Mucosa of descending colon (tissue), 3 donors: ENCODE measurements at regions not wholly inside any gene's neighbourhood (a gene's known extent, or its start where the extent isn't known, plus 50 kb on each side); places are given as distances from the start of the nearest gene placed in this dataset.

Source experiments
- ATAC-seq: fragments of 200-7000 bp; cut with Tn5 transposase; one replicate; pipeline ENCODE4 v1.9.1; 2020; ENCODE audit warnings: mild to moderate bottlenecking, moderate library complexity
- DNase-seq, 3 donors: peaks; one replicate each; pipeline ENCODE4 v3.0.0-alpha.2; 2020
- H3K36me3 ChIP-seq: fragments of 200-600 bp; one replicate; pipeline ENCODE4 v1.8.0; 2021; ENCODE audit warnings: low read depth, mild to moderate bottlenecking
- H3K4me1 ChIP-seq: fragments of 200-600 bp; one replicate; pipeline ENCODE4 v1.8.0; 2021; ENCODE audit warnings: low read depth, mild to moderate bottlenecking
- H3K4me3 ChIP-seq: fragments of 200-600 bp; one replicate; pipeline ENCODE4 v1.8.0; 2021; ENCODE audit warnings: mild to moderate bottlenecking
- H3K9me3 ChIP-seq: fragments of 200-600 bp; one replicate; pipeline ENCODE4 v1.8.0; 2021; ENCODE audit warnings: mild to moderate bottlenecking
- CTCF ChIP-seq: fragments of 200-600 bp; IDR thresholded peaks from one replicate; pipeline ENCODE4 v1.8.0; 2022; ENCODE audit warnings: antibody characterized with exemption, mild to moderate bottlenecking
- intact Hi-C, 2 donors: fragments of 100-400 bp; cut with DNase I in 1 of 2; cut with micrococcal nuclease in 1 of 2; formaldehyde crosslinking; loops; one replicate each; pipeline versions ENCODE4 v1.11.0 to v1.11.1; 2022; cut with DNase I, micrococcal nuclease
- donor health status: DM: no; HTN: no; CAD: no; lungs with moderate emphysema.
- donor health status: DM: no; HTN: no; CAD: no.
- donor health status: DM: no; HTN: yes; CAD: no.

DNA sequence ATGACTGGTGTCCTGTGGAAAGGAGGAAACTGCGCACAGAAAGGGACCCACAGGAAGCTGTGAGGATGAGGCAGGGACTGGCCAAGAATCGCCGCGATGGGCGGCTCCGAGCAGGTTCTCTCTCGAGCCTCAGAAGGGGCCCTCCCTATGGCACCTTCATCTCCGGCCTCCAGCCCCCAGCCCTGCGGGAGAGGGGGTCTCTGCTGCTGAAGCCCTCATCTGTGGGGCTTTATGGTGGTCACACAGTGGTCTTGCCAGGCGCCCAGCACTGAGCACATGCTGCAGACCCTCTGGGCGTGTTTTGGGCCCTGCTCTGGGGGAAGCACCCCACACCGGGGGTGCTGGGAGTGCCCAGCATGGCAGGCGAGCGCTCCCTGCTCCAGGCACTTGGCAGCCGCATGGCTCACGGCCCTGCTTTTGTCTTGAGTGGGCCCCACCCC lies 86.6 kb upstream of the ACTRT2 start:
- ATAC-seq = no peak
- DNase-seq = peak in 1 of 3 donors; percentile 33
- H3K4me3 ChIP-seq = no peak overlapping the region
- no peak for TF ChIP-seq CTCF
- H3K36me3 ChIP-seq = no peaks in the 10 kb centered on the region
- H3K9me3 ChIP-seq = no peaks in the 10 kb centered on the region
- H3K4me1 ChIP-seq = no peaks in the 10 kb centered on the region
- intact Hi-C loops = no loop called here

DNA sequence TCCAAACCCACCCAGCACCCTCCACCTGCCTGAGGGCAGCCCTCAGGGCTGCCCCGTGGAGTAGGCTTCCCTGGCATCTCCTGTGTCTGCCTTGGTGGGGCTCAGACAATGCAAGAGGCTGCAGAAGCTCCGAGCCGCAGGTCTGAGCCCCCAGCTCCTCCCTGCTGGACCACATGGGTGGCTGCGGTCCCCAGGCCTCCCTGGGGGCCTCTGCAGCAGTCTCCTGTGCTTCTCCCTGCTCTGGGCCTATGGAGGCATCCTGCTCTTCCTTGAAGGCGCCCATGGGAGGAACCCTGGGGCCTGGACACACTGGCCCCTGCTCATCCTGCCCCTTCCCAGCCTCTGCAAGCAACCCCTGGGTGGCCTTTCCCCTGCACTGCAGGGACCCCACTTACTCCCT lies 86.1 kb upstream of the ACTRT2 start:
- intact Hi-C loops = no loop called here
- DNase-seq (peak in 1 of 3 donors; percentile 13), ATAC-seq (no peak)
- no peaks in the 10 kb centered on the region for H3K4me1 ChIP-seq
- no peak for TF ChIP-seq CTCF
- H3K36me3 ChIP-seq = no peaks in the 10 kb centered on the region
- H3K4me3 ChIP-seq = no peak overlapping the region
- peaks cover under 1% of the 10 kb centered on the region for H3K9me3 ChIP-seq

DNA sequence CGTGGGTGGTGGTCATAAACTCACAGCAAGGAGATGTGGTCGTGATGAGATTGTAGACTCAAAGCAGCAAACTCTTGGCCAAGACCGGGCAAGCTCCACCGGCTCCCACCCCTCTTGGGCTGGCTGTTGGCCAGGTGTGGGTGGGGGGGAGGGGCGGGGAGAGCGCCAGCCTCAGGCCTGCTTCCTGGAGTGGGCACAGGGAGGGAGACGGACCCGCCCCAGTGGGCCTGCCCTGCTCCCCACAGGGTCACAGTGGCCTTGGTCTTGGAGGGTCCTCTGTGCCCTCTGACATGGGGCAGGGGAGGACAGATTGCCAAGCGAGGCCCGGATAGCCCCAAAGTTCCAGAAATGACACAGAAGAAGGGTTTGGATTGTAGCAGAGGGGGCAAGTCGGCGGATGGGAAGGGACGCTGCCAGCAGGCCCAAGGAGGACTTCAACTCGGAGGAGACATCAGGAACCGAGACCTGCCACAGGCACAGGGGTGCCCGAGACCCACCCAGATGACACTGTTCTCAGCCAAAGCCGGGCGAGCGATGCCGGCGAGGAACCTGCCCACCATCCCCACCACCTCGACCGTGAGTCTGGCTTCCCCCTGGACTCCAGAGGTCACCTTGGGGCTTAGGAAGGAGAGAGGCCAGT lies 85.4 kb upstream of the ACTRT2 start:
- ATAC-seq (no peak), DNase-seq (peak in 1 of 3 donors; percentile 43)
- TF ChIP-seq CTCF = no peak
- Histone ChIP-seq H3K9me3 (peaks cover 3% of the 10 kb centered on the region), H3K4me1 (no peaks in the 10 kb centered on the region), H3K36me3 (no peaks in the 10 kb centered on the region), H3K4me3 (no peak overlapping the region)
- intact Hi-C loops = no loop called here

- Histone ChIP-seq H3K4me1 (no peaks in the 10 kb centered on the region), H3K4me3 (no peak overlapping the region), H3K9me3 (peaks cover 3% of the 10 kb centered on the region), H3K36me3 (no peaks in the 10 kb centered on the region)
- intact Hi-C loops = no loop called here
- DNase-seq = peak in 1 of 3 donors; percentile 33
- no peak for TF ChIP-seq CTCF
- ATAC-seq = no peak
Observed at GRCh38 chr1:2936559-2937515, 84.4 kb upstream of the ACTRT2 start.

GRCh38 chr1:2937805-2938204 lies 83.5 kb upstream of the ACTRT2 start:
- DNase-seq (peak in 1 of 3 donors; percentile 5), ATAC-seq (no peak)
- Histone ChIP-seq H3K4me1 (no peaks in the 10 kb centered on the region), H3K4me3 (no peak overlapping the region), H3K9me3 (peaks cover 3% of the 10 kb centered on the region), H3K36me3 (no peaks in the 10 kb centered on the region)
- no peak for TF ChIP-seq CTCF
- intact Hi-C loops = no loop called here
